ENCODE measurements at regions not wholly inside any gene's neighbourhood (a gene's known extent, or its start where the extent isn't known, plus 50 kb on each side); places are given as distances from the start of the nearest gene placed in this dataset.
"Not testable (repeated sequence)": the region's sequence is repeated elsewhere in the genome, so short reads cannot be mapped to it uniquely, and the experiment has no call there.

- not testable (repeated sequence) for DNase-seq (ENCODE audit: low read depth, low spot score)
Observed at GRCh38 chr2:131639001-131639620, 111.4 kb downstream of the CCDC74A start.

DNA sequence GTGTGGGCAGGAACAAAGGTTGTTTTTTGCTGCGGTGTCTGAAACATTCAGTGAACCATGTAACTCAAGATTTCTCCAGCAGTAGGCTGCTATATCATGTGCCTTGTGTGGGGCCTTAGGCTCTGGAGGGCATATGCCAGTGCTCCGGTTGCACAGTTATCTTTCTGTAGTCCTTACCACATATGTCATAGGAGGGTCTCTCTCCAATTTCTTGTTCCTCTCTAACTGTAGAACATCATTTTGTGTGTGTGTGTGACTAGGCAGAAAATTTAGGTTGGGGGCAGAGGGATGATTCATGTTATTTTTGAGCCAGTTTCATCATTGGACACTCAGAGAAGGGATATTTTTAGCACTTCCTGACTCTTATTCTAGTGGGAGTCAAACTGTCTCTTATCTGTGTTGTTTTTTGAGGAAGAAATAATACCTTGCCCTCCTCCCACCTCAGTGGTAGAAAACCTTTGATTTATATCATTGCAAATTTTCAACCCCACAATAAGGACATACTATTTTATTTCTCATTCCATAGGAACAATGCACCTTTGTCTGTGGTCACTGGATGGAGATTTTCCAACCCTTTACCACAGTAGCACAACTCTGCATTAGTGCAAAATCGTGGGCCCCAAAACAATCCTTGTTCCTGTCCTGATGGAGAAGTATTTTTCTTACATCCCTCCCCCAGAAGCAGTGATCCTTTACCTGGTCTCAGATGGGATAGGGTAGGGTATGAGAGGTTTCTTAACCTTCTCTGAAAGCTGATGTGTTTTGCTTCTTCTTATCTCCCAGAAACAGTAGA lies 113.9 kb downstream of the CCDC74A start:
- DNase-seq (ENCODE audit: low read depth, low spot score): no peak

- not testable (repeated sequence) for DNase-seq (ENCODE audit: low read depth, low spot score)
Observed at GRCh38 chr2:131643180-131643579, 115.5 kb downstream of the CCDC74A start.

DNA sequence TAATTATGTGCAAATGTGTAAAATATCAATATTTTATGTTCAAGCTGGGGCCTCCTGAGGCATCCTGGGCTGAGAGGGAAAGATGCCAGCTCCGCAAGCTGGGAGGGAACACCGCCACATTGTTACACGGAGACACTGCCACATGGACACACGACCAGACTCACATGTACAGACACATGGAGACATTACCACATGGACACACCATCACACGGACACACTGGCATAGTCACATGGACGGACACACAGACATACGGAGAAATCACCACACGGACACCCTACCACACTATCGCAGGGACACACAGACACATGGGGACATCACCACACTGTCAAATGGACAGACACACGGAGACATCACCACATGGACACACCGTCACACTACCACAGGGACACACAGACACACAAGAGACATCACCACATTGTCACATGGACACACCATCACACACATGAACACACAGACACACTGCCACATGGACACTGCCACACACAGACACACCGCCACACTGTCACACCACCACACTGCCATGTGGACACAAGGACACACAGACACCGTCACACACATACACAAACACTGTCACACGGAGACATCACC lies 117.6 kb downstream of the CCDC74A start:
- DNase-seq (ENCODE audit: low read depth, low spot score): no peak

GRCh38 chr2:131646220-131646619 lies 118.5 kb downstream of the CCDC74A start:
- DNase-seq (ENCODE audit: low read depth, low spot score): not testable (repeated sequence)

DNA sequence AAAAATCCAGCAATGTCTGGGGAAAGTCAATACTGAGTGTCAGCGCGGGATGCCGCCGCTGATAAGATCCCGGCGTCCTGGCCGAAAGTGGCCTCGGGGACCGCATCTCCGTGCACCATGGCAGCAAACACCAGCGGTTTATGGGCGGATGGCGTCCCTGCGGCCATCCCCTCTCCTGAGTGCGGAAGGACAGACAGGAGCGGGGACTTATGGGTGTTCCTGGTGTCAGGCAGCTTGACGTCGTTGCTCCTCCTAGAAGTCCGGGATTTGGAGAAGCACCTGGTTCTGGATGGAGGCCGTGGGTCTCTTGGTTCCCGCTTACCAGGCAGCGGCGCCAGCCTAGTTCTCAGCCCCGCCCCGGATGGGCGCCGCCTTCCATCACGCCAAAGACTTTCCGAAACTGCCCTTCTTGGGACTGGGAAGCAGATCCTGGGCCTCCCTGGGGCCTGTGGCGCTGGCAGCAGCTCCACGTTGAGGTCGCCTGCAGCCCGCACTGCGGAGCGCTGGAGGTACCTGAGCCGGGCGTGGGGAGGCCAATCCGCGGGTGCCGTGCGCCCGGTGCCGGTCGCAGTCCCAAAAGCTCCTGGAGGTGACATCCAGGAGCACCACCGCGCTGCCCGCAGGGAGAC lies 119.1 kb downstream of the CCDC74A start:
- peak; percentile 45 for DNase-seq (ENCODE audit: low read depth, low spot score)

DNA sequence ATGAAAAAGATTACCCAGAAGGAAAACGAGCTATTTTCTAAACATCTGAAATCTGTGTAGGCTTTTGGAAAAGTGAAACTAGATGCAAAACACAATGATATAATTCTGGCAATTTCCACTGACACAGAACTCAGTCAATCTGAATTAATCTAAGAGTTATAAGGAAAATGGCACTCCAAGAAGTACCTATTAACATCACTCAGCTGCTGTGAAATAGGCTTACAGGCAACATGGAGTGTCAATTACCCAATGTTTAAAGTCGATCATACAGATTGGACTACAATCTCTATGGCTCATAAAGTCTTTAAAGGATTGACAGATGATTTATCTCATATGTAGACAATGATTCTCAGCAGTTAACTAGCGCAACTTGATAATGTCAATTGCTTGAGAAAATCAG lies 120.9 kb downstream of the CCDC74A start:
- DNase-seq (ENCODE audit: low read depth, low spot score): not testable (repeated sequence)

GRCh38 chr2:131652246-131652645 lies 124.6 kb downstream of the CCDC74A start:
- DNase-seq (ENCODE audit: low read depth, low spot score): not testable (repeated sequence)

DNA sequence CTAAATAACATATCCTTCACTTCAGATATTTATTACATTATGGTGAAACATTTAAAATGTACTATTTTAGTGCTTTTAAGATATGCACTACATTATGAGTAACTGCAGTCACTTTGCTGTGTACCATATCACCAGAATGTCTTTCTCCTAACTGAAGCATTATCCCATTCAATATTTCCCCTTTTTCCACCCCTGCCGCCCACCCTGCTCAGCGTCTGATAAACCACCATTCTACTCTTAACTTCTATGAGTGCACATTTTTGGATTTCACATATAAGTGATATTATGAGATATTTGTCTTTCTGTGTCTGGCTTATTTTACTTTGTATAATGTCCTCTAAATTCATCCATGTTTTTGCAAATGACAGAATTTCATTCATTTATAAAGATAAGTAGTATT lies 126.4 kb downstream of the CCDC74A start:
- not testable (repeated sequence) for DNase-seq (ENCODE audit: low read depth, low spot score)

- DNase-seq (ENCODE audit: low read depth, low spot score): no peak
Observed at GRCh38 chr2:131656816-131657633, 129.3 kb downstream of the CCDC74A start.

- DNase-seq (ENCODE audit: low read depth, low spot score): no peak
Observed at GRCh38 chr2:131657895-131658768, 130.4 kb downstream of the CCDC74A start.

DNA sequence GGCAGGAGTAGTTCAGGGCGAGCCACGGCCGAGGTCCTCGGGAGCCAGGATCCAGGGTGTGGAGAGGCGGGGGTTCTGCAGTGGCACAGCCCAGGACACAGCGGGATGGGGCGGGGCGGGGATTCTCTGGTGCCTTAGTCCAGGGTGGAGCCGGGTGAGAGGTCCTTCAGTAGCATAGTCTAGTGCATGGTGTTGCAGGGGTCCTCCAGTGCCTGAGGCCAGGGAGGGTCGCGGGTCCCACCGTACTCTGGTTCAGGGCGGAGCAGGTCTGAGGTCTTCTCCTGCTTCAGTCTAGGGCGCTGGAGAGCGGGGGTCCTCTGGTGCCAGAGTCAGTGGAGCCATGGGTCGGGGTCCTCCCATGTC lies 131.1 kb downstream of the CCDC74A start:
- DNase-seq (ENCODE audit: low read depth, low spot score): no peak

DNA sequence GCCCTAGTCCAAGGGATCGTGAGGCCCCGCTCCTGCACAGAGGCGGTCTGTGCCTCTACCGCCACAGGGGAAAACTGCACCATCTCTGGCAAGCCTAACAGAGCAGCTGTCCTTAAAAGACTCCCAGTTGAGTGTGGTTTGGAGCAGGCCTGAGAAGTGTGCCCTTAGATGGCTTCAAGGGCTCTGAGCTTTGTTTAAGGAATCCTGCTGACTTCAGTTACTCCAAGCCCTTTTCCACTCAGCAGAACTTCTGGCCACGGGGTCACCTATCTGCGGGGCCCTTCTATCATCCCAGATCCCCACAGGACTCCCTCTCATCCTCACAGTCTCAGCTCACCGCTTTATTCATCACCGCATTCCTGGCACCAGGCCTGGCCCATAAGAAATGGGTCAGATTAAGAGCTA lies 131.5 kb downstream of the CCDC74A start:
- DNase-seq (ENCODE audit: low read depth, low spot score): no peak

DNA sequence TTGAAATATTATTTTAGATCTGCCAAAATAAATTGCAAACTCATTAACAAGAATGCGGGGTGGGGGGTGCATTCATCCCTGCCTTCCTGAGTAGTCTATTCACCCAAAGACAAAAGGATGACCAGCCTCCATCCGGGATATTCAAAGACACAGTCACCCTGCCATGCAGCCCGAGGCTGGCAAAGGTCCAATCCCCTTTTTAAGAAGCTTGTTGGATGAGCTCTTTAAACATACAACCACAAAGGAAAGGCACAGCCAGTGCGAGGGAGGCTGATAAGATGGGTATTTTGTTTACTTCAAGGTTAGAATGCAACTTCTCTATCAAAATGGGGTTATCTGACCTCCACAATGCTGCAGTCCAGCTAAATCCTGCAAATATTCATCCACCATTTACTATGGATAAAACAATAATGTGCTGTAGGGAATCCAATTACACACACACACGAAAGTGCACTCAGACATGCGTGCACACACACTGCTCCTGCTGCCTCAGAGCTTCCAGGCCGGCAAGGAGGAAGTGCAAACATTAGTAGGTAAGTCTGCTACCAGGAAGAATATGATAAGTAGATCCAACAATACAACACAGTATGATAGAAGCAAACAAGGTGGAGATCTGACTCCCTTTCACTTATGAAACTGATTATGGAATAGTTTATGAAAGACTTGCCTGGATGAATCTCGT lies 133.6 kb downstream of the CCDC74A start:
- DNase-seq (ENCODE audit: low read depth, low spot score): not testable (repeated sequence)

DNA sequence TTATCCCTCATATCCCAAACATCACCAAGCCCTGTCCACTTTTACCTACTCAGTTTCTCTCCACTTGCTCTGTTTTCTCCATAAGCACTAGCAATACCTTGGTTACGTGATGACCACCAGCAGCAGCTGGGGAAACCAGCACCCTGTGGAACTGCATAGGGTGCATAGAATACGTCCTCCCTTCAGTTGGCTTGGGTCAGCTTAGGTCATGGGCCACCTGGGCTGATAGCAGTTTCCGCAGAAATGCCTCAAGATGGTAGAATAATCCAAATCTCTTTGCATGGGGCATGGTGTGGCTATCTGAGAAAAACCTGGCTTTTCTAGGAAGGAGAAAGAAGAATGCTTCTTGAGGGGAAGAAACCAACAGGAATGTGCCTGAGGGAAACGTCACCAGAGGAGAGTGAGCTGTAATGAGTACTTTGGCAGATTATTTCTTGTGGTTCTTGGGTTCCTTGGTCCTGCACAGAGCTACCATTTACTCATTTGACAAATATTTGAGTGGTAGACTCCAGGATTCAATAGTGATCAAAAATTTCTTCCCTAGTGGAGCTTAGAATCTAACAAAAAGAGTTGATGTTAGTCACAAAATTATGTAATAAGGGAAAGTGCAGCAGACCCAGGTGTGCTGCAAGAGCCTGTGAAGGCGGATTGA lies 134.3 kb downstream of the CCDC74A start:
- not testable (repeated sequence) for DNase-seq (ENCODE audit: low read depth, low spot score)

- DNase-seq (ENCODE audit: low read depth, low spot score): not testable (repeated sequence)
Observed at GRCh38 chr2:131663501-131663900, 135.8 kb downstream of the CCDC74A start.

GRCh38 chr2:131665716-131666115 lies 138.0 kb downstream of the CCDC74A start:
- DNase-seq (ENCODE audit: low read depth, low spot score): not testable (repeated sequence)

- DNase-seq (ENCODE audit: low read depth, low spot score): peak; percentile 4
Observed at GRCh38 chr2:131668794-131669540, 141.3 kb downstream of the CCDC74A start.

Measured in ELF-1 (cell line).